ENCODE measurements at regions not wholly inside any gene's neighbourhood (a gene's known extent, or its start where the extent isn't known, plus 50 kb on each side); places are given as distances from the start of the nearest gene placed in this dataset.

DNA sequence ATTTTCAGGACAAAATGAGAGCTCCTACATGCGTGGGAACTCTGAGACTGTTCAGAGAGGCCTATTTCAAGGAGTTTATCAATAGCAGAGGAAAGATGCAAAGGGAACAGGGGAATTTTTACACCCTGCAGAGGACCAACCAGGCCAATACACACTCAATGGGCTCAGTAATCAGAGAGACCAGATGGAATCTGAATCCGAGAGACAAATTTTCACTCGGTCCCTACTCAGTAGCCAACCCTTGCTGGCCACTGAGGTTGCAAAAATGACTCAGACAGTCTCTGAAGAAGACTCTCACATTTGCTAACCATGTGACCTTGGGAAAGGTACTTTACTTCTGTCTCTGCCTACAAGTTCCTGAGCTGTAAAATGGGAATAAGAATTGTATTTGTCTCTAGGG, 479.4 kb downstream of the CDK5RAP2 start:
- H2AK5ac ChIP-seq (ENCODE audit: insufficient read length, low read length) = no peak overlapping the region
- no peak overlapping the region for H2BK12ac ChIP-seq (ENCODE audit: insufficient read length, low read depth, low read length)
- H3K4ac ChIP-seq (ENCODE audit: low read depth, low read length) = no peak overlapping the region
- H3K14ac ChIP-seq (ENCODE audit: insufficient read depth, low read length) = no peak overlapping the region
- no peak overlapping the region for H2AFZ ChIP-seq (ENCODE audit: low read length)
- Mint-ChIP-seq H3K9me3 (no peaks in the 10 kb centered on the region; a peak in 1 of 5 replicates), H3K27ac (no peak overlapping the region; a peak in 1 of 7 replicates), H3K36me3 (ENCODE audit: insufficient read depth in 1 of 3, low read depth in 3 of 3) (no peaks in the 10 kb centered on the region), H3K4me1 (peaks cover 55 to 56% of the 10 kb centered on the region in 2 experiments), H3K27me3 (ENCODE audit: low read depth) (no peaks in the 10 kb centered on the region), H3K4me3 (no peak overlapping the region)
- H3K79me2 ChIP-seq (ENCODE audit: insufficient read depth, low read length) = no peaks in the 10 kb centered on the region
- H3K18ac ChIP-seq (ENCODE audit: insufficient read length, low read depth, low read length) = no peak overlapping the region
- peaks cover 6% of the 10 kb centered on the region; the same call in 1 of the 2 replicates for H3K4me1 ChIP-seq (ENCODE audit: insufficient read depth, low read length)
- H4K5ac ChIP-seq (ENCODE audit: insufficient read length, low read depth, low read length) = no peak overlapping the region
- no peak overlapping the region for H3K9ac ChIP-seq (ENCODE audit: extremely low read depth, insufficient read length, low read length)
- no peak overlapping the region for H2BK5ac ChIP-seq (ENCODE audit: insufficient read length, low read length)
- no peaks in the 10 kb centered on the region for H3K79me1 ChIP-seq (ENCODE audit: insufficient read depth, low read depth, low read length, poor library complexity, severe bottlenecking)
- H3T11ph ChIP-seq (ENCODE audit: low read length) = no peak overlapping the region
- H2BK20ac ChIP-seq (ENCODE audit: low read depth, low read length, poor library complexity, severe bottlenecking) = no peak overlapping the region
- no peak overlapping the region for H3K56ac ChIP-seq (ENCODE audit: insufficient read length, low read depth, low read length)
- H3K9me3 ChIP-seq (ENCODE audit: control insufficient read depth, low read depth, low read length) = no peaks in the 10 kb centered on the region
- no peaks in the 10 kb centered on the region for H3K27me3 ChIP-seq (ENCODE audit: insufficient read depth, low read length)
- no peak overlapping the region for H3K27ac ChIP-seq (ENCODE audit: insufficient read length, low read depth, low read length)
- H4K91ac ChIP-seq (ENCODE audit: insufficient read length, low read depth, low read length) = no peak overlapping the region
- TF ChIP-seq, protein P1, sequence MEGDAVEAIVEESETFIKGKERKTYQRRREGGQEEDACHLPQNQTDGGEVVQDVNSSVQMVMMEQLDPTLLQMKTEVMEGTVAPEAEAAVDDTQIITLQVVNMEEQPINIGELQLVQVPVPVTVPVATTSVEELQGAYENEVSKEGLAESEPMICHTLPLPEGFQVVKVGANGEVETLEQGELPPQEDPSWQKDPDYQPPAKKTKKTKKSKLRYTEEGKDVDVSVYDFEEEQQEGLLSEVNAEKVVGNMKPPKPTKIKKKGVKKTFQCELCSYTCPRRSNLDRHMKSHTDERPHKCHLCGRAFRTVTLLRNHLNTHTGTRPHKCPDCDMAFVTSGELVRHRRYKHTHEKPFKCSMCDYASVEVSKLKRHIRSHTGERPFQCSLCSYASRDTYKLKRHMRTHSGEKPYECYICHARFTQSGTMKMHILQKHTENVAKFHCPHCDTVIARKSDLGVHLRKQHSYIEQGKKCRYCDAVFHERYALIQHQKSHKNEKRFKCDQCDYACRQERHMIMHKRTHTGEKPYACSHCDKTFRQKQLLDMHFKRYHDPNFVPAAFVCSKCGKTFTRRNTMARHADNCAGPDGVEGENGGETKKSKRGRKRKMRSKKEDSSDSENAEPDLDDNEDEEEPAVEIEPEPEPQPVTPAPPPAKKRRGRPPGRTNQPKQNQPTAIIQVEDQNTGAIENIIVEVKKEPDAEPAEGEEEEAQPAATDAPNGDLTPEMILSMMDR (conservative IDR thresholded peaks at IDR 0.05) = no peak
- no peak for DNase-seq
- H2BK120ac ChIP-seq (ENCODE audit: low read depth, low read length, poor library complexity, severe bottlenecking) = no peak overlapping the region
- H3K23me2 ChIP-seq (ENCODE audit: insufficient read length, low read depth, low read length, poor library complexity, severe bottlenecking) = no peaks in the 10 kb centered on the region
- no peak overlapping the region for H2BK15ac ChIP-seq (ENCODE audit: low read depth, low read length)
- WGBS (ENCODE audit: extremely low coverage, insufficient read length, low lambda C conversion rate) = no CpG with 5 or more reads among the region's 3 CpGs
- H4K20me1 ChIP-seq (ENCODE audit: control insufficient read depth, insufficient read depth, insufficient read length) = no peaks in the 10 kb centered on the region
- H4K8ac ChIP-seq (replicated peaks; ENCODE audit: insufficient read length, low read depth, low read length) = no peak overlapping the region
- no peak overlapping the region for H3K4me2 ChIP-seq (ENCODE audit: insufficient read depth, insufficient read length, low read length)
- H3K23ac ChIP-seq (ENCODE audit: insufficient read length, low read depth, low read length) = no peak overlapping the region

All from H9 (cell line).